ENCODE measurements at regions not wholly inside any gene's neighbourhood (a gene's known extent, or its start where the extent isn't known, plus 50 kb on each side); places are given as distances from the start of the nearest gene placed in this dataset.
"Not testable (repeated sequence)": the region's sequence is repeated elsewhere in the genome, so short reads cannot be mapped to it uniquely, and the experiment has no call there.

DNA sequence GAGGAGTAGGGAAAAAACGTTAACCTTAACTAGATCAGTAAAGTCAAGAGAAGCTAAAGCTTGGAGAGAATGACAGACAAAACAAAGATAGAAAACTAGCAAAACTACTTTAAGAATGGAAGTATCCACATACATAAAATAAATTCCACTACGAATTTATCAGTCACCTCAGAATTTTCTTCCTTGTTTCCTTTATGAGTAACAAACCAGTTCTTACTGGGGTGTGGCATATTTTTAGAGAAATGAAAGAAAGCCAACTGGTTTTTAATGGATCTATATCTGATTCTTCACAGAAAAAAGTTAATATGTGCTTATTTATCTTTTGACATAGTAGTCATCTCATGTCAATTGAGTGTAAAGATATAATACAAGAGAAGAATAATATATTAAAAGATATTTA lies 2033.7 kb upstream of the CELF4 start:
- no peak for DNase-seq (ENCODE audit: low read depth)

DNA sequence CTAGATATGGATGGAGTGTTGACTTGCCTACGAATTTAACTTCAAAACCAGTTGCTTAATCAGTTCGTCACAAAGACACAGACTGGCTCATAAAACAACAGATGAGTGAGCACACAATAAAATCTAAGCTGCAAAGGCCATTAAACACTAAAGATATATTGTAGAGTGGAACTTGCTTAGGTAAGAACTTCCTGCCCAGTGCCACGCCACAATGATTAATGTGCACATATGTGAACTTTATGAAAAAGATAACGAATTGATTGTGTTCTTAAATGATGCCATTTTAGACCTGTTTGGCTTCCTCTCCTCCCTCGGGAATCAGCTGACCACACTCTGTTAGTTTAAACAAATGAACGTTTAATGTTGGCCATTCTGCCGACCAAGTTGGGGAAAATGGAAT lies 2031.3 kb upstream of the CELF4 start:
- DNase-seq (ENCODE audit: low read depth), result no peak

DNA sequence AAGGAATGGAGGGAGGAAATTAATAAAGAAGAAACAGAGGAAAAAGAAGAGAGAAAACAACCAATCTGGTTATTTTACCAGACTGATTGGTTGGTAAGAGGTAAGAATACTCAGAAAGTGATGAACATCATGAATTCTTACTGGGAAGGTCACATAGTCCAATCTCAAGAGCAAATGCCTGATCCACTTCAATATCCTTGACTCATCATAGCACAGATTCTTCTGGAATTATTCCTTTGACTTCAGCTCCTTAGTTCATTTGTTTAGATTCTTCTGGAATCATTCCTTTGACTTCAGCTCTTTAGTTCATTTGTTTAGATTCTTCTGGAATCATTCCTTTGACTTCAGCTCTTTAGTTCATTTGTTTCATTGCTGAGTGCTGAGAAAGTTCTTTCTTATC lies 2030.6 kb upstream of the CELF4 start:
- no peak for DNase-seq (ENCODE audit: low read depth)

DNA sequence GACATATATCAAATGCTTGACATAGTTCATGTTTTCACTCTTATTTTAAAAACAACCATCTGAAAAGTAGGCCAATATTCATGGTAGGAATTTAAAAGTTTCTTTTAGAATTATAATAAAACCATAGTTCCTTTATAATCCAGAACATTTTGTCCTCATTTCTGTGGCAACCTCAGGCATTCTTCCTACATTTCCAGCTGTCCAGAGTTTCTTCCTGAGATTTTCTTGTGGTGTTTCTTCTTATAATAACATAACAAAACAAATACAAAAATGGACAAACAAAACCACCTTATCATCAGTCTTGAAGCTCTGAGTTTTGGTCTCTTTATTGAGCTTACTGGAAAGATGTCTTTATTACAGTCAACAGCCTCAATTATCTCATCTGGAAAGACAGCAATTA lies 2028.6 kb upstream of the CELF4 start:
- no peak for DNase-seq (ENCODE audit: low read depth)

DNA sequence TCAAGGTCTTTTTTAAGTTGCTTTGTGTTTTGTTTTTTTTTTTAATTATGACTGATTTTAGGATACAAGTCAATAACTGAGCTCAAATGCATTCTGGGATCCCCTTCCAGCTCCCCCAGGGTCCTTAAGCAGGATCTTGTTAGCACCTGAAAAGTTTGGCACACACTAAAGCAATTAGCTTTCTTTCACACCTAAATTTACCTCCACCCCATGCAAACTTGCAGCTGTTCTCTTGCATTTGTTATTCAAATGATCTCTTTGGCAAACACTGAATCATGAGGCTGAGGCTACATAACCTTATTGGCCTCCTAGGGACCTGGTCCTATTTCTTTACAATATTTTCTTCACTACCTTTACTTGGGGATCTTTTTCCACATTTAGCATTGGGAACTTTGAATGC lies 2026.1 kb upstream of the CELF4 start:
- DNase-seq (ENCODE audit: low read depth), result no peak

DNA sequence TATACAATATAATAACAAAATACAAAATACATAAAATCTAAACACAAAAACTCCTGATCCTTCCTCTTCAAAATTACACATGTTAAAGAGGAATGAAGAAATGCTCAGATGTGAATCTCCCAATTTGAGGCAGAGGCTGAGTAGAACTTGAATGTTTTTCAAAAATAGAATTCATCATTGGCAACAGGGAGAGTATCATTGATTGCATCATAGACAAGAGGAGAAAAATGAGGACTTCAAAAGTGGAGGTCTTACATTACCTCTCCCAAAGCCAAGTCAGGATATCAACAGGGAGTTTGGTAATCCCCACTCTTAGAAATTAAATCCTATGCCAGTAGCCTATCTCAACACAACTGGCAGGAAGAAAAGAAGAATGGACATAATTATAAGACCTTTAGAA lies 2023.9 kb upstream of the CELF4 start:
- DNase-seq (ENCODE audit: low read depth), result no peak

DNA sequence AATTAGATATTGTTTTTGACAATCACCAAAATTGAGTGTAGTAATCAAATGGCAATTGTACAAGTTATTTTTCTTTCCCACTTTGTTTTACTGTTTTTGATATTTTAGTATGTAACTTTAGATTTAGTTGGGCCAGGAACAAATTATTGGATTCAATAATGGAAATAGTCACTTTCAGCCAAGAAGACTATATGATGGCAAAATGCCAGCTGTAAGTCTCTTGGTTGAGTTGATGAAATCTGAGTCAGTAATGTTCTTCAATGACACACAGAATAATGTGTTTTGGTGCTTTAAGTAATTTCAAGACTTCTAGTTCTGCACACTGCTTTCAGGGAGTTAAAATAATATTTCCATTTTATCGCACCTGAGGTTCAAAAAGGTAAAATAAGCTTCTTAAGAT lies 2022.0 kb upstream of the CELF4 start:
- DNase-seq (ENCODE audit: low read depth), result no peak

DNA sequence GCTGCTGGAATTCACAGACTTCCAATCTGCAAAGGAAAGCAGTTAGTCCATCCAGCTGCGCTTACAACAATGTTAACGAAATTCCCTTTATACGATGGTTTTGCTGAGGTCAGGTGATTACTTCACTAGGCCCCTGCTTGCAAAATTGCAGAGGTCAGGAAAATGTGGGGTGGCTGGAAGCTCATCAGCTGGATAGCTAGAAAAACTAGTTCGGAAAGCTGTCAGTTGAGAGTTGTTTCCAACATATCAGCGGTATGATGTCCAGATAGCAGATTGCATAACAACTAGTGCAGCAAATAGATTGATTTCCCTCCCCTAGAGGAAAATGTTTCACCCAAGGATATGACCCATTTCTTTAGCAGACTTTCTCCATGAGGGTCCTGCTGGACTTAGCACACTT lies 2021.1 kb upstream of the CELF4 start:
- DNase-seq (ENCODE audit: low read depth), result no peak

DNA sequence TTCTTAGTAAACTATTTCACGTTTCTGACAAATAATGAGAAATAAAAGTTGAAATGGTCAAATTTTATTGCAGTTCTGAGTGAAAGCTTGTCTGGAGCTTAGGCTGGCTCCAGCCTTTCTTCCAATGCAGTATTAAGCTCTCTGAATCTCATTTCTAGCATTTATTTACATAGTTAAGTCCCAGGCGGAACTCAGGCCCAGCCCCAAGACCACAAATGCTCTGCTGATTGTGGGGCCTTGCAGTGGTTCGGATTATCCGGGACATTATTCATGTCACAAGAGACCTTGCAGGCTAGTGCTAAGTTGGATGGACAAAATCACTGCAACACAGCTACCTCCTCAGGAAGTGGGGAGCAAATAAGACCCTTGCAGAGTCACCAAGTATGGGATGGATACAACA lies 2009.3 kb upstream of the CELF4 start:
- no peak for DNase-seq (ENCODE audit: low read depth)

DNA sequence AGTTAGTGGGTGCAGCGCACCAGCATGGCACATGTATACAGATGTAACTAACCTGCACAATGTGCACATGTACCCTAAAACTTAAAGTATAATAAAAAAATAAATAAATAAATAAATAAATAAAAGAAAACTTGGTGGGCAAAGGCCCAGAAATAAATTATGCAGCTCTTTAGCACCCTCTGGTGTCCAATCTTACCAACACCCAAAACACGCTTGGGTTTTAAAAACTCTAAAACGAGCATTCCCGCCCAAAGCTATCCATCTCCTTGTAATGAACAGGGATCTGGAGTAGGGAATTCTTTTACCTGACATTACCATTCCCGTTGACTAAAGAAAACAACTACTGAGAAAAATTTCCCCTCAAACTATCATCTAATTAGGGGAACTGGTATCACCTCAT lies 2005.9 kb upstream of the CELF4 start:
- DNase-seq (ENCODE audit: low read depth), result no peak

DNA sequence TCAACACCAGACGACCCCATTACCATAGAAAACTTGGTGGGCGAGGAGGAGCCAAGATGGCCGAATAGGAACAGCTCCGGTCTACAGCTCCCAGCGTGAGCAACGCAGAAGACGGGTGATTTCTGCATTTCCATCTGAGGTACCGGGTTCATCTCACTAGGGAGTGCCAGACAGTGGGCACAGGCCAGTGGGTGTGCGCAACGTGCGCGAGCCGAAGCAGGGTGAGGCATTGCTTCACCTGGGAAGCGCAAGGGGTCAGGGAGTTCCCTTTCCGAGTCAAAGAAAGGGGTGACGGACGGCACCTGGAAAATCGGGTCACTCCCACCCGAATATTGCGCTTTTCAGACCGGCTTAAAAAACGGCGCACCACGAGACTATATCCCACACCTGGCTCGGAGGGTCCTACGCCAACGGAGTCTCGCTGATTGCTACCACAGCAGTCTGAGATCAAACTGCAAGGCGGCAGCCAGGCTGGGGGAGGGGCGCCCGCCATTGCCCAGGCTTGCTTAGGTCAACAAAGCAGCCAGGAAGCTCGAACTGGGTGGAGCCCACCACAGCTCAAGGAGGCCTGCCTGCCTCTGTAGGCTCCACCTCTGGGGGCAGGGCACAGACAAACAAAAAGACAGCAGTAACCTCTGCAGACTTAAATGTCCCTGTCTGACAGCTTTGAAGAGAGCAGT lies 2000.1 kb upstream of the CELF4 start:
- DNase-seq (ENCODE audit: low read depth), result not testable (repeated sequence)

DNA sequence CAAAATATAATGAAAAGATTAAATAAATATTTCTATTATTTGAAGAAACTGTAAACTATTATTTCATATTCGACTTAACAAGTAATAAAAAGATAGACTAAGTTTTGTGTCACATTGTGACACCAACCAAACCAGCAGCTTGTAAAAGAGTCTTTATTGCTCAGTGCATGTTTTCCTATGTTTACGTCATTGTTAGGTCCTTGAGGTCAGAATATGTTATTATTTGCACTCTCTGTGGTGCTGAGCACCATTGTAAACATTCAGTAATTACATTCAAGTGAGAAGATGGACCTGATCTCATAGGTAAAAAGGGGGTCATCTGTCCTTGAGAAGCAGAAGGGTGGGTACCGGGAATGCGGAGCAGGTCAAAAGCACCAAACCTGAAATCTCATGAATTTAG lies 1999.1 kb upstream of the CELF4 start:
- no peak for DNase-seq (ENCODE audit: low read depth)

DNA sequence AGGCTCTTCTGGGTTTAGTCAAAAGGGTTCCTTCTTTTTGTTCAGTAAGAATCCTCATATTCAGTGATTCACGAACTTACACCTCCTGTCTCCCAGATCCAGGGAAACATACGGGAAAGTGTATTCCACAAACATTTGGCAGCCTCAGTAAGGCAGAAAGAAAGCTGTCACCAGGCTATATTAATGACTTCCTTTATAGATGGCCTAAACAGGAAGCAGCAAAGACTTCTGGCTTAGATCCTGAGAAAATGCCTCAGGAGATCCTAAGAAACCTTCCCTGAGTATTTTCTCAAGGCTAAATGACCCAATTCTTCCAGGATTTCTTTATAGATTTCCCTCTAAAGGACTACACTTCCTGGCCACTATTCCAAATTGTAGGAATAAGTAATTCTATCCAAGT lies 1995.5 kb upstream of the CELF4 start:
- no peak for DNase-seq (ENCODE audit: low read depth)

DNA sequence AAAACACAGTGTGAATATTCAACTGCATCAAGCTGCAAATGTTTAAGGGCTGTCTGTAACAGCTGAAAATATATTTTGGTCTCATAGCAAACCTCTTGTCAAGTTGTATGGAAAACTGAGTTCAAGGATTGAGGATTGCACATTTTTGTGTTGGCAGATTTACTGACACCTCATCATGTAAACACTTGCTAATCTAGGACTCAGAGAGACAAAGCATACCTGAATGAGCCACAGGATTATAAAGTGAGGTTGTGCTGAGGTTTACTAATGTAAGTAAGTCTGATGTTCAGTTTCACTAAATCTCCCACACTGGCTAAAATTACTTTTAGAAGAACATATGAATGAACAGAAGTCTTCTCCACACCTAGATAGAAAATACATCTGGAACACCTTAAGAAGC lies 1993.1 kb upstream of the CELF4 start:
- no peak for DNase-seq (ENCODE audit: low read depth)

DNA sequence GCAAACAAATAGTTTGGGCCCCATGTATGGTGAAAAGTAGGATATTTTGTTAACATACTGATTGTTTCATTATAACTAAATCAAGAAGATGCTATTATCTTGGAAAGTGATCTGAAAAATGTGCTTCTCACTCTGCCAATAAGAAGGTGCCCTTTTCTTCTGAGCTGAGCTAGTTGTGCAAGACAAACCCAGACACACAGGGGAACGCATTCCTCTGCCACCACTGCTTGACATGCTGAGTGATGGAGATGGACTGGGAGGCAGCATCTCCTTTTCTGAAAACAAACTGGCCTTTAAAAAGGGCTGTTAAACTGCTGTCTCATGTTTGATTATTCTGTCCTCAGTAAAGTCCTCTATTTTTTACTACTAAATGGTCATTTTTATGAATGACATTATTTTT lies 1989.9 kb upstream of the CELF4 start:
- no peak for DNase-seq (ENCODE audit: low read depth)

DNA sequence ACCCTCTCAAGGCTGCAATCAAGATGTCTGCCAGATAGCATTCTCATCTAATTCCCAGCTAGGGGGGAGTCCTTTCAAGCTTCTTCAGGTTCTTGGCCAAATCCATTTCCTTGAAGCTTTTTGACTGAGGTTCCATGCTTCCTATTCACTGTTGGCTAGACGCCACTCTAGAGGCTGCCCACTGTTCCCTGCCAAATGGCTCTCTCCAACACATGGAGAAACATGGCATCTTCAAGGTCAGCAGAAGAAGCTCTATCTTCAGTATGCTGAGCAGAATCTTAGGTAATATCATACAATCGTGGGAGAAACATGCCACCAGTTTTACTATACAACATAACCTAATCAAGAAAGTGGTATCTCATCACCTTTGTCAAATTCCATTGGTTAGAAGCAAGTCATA lies 1985.1 kb upstream of the CELF4 start:
- DNase-seq (ENCODE audit: low read depth), result no peak

DNA sequence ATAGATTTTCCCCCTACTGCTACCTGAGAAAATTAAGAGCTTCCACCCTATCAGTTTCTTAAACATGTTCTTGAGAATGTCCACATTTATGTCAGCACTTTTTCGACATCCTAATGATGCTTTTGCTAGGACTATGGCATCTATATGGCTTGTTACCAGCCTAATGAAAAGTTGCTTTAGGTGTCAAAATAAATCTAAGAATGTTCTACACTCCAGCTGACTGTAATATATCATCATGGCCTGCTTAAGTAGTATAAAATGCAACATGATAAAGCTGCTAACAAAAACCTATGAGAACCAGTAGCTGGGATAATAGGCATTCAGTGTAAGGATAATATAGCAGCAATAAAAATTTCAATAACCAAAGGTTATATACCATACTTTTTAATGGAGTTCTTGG lies 1983.5 kb upstream of the CELF4 start:
- DNase-seq (ENCODE audit: low read depth), result no peak

DNA sequence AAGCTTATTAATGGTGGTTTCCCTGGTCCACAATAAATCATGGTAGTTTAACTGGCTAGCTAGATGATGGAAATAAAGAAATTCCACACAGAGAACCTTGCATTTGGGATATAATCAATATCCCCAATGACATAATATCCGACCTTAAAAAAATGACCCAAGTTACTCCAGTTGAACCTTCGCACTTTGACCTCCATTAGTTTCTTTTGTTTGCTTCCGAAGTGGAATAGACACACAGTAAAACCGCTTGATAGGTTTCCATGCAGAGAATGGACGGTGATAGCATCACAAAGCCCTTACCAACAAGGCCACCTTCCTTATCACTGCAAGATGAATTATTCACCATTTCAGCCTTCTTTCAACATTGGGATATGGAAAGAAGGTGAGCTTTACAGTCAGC lies 1966.1 kb upstream of the CELF4 start:
- no peak for DNase-seq (ENCODE audit: low read depth)

DNA sequence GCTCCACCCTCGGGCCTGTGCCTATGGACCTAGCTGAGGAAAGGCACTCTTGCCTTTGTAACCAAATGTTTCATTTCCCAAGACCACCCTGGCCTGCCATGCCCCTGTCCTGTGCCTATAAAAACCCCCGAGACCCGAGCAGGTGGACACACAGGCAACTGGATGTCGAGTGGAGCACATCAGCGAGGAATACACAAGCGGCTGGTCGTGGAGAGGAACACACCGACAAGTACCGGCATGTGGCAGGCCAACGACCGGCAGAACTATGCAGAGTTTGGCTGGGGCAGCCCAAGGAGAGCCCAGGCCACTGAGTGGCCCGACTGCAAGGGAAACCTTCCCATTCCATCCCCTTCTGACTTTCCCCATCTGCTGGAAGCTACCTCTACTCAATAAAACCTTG lies 1963.8 kb upstream of the CELF4 start:
- DNase-seq (ENCODE audit: low read depth), result no peak

DNA sequence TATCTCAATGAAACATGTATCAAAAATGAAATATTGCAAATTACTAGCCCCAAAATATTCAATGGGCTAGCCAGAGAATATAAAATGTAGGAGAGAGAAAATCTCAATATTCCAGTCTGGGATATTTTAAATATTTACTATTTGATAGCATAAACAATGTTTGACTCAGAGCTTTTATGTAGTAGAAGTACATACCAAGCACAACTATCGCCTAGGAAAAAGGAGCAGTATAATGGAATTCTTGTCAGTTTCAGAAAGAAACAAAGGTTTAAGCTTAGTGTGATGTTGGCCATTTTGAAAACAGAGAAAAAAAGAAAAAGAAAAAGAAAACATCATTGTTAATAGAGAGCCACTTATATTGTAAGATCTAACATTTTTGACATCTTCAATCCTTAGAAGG lies 1961.9 kb upstream of the CELF4 start:
- no peak for DNase-seq (ENCODE audit: low read depth)

DNA sequence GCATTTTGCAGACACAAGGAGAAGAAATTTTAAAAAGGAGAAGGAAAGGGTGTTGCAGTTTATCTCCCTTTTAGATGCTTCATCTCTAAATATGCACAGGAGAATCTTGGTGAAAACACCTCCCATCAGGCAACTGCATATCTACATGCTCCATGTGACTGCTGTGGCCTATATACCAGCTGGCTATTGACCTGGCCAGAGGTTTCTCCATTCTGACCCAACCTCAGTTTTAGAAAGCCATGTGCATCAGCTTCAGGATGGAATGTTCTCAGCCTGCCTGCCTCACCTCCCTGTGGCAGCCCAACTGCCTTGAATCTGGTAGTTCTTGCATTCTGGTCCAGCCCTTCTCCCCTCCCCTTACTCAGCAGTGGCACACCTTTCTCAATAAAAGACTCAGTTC lies 1958.8 kb upstream of the CELF4 start:
- no peak for DNase-seq (ENCODE audit: low read depth)

DNA sequence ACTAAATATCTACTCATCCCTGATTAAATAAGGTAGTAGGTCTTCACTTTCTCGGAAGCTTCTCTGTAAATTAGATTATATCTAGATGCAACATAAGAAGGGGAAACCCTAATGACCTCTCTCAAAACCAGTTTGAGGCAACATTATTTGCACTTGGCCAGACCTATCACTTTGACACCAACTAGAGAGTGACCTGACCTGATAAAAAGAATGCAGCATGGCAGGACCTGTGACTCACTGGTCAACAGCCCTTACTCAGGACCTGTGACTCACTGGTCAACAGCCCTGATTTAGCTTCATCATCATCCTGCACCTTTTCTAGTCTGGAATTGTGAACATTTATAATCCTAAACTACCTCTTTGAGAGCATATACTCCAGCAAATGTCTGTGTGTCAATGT lies 1957.7 kb upstream of the CELF4 start:
- no peak for DNase-seq (ENCODE audit: low read depth)

DNA sequence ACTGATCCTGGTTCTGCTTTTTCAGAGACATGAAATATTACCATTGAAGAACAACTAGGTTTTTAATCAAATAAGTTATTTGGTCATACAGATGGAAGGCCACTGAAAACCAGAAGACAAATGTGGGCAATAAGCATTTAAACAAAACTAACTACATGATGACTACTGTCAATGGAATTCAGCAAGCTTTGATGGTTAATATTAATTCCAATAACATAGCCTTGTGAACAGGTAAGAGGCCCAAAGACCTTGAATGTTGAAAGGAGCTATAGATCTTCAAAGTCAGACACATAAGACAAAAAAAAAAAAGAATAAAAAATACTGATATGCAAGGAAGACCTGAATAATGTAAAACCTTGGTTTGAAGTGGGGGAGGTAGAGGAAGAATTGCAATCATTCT lies 1955.6 kb upstream of the CELF4 start:
- DNase-seq (ENCODE audit: low read depth), result no peak

DNA sequence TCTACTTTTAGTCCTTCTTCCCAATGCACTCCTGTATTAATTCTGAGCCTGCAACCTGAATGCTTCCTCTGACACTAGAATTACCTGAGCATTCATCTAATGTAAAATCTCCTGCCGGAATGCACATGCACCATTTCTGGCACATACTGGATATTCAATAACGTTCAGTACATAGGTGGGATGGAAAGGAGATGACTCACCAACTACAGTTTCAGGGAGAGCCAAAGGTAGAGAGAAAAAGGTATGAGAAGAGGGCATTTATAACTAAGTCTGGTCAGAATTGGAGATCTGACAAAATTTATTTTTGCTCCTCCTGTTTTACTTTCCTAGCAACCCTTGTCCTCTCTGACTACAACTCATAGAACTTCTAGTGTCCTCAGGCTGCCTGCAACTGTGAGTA lies 1954.1 kb upstream of the CELF4 start:
- no peak for DNase-seq (ENCODE audit: low read depth)

DNA sequence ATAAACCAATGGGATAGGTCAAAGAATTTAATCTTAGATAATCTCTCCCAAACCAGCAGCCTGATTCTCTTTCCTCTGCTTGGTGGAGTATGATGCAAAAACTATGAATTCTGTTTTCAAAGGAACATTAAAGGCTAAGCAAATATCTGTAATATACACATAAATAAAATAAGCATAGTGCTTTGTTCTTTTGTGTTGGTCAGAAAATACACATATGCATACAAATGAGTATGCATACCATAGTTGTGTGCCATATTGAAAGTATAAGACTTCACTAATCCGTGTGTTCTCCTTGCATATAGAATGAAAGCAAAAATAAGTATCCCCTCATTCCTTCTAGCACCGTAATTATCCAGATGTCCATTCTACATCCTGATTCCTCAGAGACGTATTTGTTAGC lies 1949.7 kb upstream of the CELF4 start:
- DNase-seq (ENCODE audit: low read depth), result no peak
